LNCaP clone FGC (cell line): ENCODE measurements at regions not wholly inside any gene's neighbourhood (a gene's known extent, or its start where the extent isn't known, plus 50 kb on each side); places are given as distances from the start of the nearest gene placed in this dataset.

ENCODE experiments used
- DNase-seq: peaks from one replicate; pipeline ENCODE4 v3.0.0-alpha.2; 2011; ENCODE audit warnings: low read depth
- H3K4me3 ChIP-seq: 2 replicates; pipeline ENCODE4 v1.5.1; 2011; ENCODE audit warnings: mild to moderate bottlenecking, low read depth, low read length, control low read depth
- TF ChIP-seq, protein P1 (sequence below): IDR thresholded peaks from 2 replicates; pipeline ENCODE4 v1.5.1; 2012; ENCODE audit warnings: mild to moderate bottlenecking; ENCODE audit not compliant: control insufficient read depth, insufficient read depth; ENCODE audit errors: extremely low read depth

DNA sequence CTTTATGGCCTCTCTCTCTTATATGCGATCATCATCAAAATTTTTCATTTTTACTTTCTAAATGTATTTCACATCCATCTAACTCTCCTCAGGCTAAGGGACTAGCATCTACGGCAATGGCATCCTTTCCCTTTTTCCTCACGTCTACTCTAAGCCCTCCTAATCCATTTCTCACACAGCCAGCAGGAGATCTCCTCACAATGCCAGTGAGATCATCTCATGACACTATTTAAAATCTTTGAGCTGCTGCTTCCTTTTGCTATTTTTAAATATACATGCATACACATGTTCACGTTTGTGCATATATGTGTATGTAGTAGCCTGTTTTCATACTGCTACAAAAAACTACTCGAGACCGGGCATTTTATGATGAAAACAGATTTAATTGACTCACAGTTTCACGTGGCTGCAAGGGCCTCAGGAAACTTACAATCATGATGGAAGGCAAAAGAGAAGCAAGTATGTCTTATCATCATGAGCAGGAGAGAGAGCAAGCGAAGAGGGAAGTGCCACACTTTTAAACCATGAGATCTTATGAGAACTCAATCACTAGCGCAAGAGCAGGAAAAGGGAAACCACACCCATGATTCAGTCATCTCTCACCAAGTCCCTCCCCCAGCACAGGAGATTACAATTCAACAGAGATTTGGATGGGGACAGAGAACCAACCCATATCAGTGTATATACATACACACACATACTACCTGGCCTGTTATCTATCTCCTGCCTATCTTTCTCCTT is 599.2 kb upstream of the ROBO1 start:
- TF ChIP-seq, protein P1, sequence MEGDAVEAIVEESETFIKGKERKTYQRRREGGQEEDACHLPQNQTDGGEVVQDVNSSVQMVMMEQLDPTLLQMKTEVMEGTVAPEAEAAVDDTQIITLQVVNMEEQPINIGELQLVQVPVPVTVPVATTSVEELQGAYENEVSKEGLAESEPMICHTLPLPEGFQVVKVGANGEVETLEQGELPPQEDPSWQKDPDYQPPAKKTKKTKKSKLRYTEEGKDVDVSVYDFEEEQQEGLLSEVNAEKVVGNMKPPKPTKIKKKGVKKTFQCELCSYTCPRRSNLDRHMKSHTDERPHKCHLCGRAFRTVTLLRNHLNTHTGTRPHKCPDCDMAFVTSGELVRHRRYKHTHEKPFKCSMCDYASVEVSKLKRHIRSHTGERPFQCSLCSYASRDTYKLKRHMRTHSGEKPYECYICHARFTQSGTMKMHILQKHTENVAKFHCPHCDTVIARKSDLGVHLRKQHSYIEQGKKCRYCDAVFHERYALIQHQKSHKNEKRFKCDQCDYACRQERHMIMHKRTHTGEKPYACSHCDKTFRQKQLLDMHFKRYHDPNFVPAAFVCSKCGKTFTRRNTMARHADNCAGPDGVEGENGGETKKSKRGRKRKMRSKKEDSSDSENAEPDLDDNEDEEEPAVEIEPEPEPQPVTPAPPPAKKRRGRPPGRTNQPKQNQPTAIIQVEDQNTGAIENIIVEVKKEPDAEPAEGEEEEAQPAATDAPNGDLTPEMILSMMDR, result no peak
- DNase-seq, result no peak
- H3K4me3 ChIP-seq, result no peak overlapping the region

DNA sequence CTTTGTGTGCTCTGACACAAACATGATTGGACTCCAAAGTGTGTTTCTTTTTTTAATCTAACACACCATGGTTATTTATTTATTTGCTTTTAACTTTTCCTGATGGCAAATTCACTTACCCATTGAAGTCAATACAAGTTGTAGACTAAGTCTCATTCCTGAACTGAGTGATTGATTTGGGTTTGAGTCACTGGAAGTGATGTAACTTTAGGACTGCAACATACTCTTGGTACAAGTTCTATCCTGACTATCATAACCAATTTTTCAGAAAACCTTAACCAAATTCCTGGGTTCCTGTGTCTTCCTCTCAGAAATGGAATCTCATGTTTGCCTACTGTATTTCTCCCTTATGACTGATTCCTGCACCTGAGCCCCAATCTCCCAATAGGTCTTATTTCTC is 590.0 kb upstream of the ROBO1 start:
- DNase-seq, result no peak
- no peak overlapping the region for H3K4me3 ChIP-seq
- TF ChIP-seq, protein P1, result no peak

DNA sequence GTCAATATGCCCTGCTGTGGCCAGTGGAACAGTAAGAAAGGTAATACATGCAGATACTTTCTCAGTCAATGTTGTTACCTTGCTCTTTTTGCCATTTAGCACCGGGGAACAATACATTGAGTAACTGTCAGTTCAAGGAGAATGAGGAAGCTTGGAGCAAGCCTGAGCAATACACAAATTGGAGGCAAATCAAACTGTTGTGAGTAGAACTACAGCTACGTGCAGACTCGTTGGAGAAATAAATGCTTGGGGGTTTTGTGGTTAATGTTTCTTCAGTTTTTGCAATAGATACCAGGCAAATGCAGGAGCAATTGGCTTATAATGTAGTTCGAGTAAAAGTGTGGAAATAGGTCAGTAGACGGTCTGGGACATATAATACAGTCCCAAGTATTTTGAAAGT is 587.3 kb upstream of the ROBO1 start:
- no peak overlapping the region for H3K4me3 ChIP-seq
- TF ChIP-seq, protein P1, result no peak
- DNase-seq, result no peak

DNA sequence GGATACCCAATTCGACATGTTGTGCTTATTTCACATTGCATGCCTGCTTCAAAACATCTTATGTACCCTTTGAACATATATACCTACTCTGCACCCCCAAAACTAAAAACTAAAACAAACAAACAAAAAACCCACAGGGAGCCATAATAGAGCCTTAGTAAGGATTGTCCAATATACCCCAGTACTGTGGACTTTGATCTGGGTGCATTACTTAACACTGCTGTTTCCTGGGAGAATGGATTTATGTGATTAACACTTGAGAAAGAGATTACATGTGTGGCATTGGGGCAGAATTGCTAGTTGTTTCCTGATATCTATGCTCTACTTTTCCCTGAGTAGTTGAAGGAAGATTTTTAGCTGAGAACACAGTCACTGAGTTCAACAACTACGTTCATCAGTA is 583.4 kb upstream of the ROBO1 start:
- DNase-seq, result no peak
- no peak overlapping the region for H3K4me3 ChIP-seq
- TF ChIP-seq, protein P1, result no peak

DNA sequence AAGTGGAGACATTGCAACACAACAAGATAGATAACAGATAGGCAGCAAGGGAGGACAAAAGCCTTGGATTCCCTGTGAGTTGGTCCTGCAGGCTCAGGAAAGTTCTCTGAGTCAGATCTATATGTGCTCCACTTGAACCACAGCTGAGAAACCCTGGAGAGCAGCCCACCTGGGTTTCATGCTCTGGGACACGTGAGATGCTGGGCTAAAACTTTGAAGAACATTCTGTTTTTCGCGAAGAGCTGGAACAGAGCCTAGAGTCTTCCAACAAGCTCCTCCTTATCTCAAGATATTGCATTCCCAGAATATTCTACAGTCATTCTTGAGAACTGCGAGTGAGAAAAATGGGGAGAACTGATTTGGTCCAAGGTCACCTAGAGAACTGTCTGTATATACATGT is 583.0 kb upstream of the ROBO1 start:
- TF ChIP-seq, protein P1, result no peak

DNA sequence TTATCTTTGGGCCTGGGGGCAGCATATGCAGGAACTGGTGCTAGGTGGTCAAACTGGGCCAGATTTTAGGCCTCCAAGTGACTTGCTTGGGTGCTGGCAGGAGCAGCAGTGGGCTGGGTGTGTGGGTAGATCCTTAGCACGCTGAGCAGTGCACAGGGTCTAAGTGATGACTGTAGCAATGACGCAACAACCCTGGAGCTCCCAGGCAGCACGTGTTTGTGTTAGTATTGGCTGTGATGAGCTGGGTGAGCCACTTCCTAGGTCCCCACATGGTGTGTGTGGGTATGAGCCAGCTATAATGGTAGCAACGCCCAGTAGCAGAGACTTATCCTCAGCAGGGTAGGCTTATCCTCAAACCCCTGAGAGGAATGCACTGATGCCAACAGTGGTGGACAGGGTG is 570.6 kb upstream of the ROBO1 start:
- DNase-seq, result no peak
- TF ChIP-seq, protein P1, result no peak

More for the DNA sequence above, 583.0 kb upstream of the ROBO1 start:
- H3K4me3 ChIP-seq, result no peak overlapping the region
- no peak for DNase-seq

DNA sequence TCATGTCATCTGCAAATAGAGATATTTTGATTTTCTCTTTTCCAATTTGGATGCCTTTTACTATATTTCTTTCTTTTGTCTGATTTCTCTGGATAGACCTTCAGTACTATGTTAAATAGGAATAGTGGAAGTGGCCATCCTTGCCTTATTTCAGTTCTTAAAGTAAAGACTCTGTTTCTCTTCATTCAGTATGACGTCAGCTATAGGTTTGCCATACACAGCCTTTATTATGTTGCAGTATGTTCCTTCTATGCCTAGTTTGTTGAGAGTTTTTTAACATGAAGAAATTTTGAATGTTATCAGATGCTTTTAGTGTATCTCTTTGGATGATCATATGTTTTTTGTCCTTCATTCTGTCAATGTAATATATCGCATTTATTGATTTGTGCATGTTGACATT is 566.7 kb upstream of the ROBO1 start:
- no peak for DNase-seq
- H3K4me3 ChIP-seq, result no peak overlapping the region
- TF ChIP-seq, protein P1, result no peak

More for the DNA sequence above, 570.6 kb upstream of the ROBO1 start:
- no peak overlapping the region for H3K4me3 ChIP-seq
